K562 (cell line): ENCODE measurements at regions not wholly inside any gene's neighbourhood (a gene's known extent, or its start where the extent isn't known, plus 50 kb on each side); places are given as distances from the start of the nearest gene placed in this dataset.

ENCODE experiments used
- ATF1 ChIP-seq, 2 experiments: fragments of 450-650 bp in 1 of 2; IDR thresholded peaks; 2 replicates each; pipeline ENCODE4 v1.6.1; 2016; ENCODE audit warnings: missing compliant biosample characterization in 1 of 2, missing genetic modification characterization in 1 of 2
- BRD4 ChIP-seq: fragments of 200-600 bp; sonication (generic); IDR thresholded peaks from 2 replicates; pipeline ENCODE4 v1.6.1; 2017; ENCODE audit warnings: inconsistent platforms
- CHAMP1 ChIP-seq: fragments of 450-650 bp; IDR thresholded peaks from 2 replicates; pipeline ENCODE4 v1.6.1; 2016; ENCODE audit warnings: mild to moderate bottlenecking
- ELF4 ChIP-seq: fragments of 450-650 bp; formaldehyde crosslinking; IDR thresholded peaks from 2 replicates; pipeline ENCODE4 v1.4.0; 2022; ENCODE audit warnings: missing genetic modification characterization
- ETV5 ChIP-seq: sonication (generic); formaldehyde crosslinking; IDR thresholded peaks from 2 replicates; pipeline ENCODE4 v1.4.0; 2020; ENCODE audit warnings: low read depth, mild to moderate bottlenecking, missing genetic modification reagents
- FOXJ2 ChIP-seq: fragments of 200-800 bp; sonication (Bioruptor generic); IDR thresholded peaks from 2 replicates; pipeline ENCODE4 v1.6.1; 2016; ENCODE audit warnings: missing genetic modification characterization, missing compliant biosample characterization
- GABPB1 ChIP-seq: sonication (generic); formaldehyde crosslinking; IDR thresholded peaks from 2 replicates; pipeline ENCODE4 v1.8.0; 2022; ENCODE audit warnings: mild to moderate bottlenecking, missing genetic modification reagents
- HNRNPK ChIP-seq: fragments of 200-400 bp; formaldehyde crosslinking; IDR thresholded peaks from one replicate; pipeline ENCODE4 v1.6.1; 2018; ENCODE audit warnings: mild to moderate bottlenecking, low read depth, low read length; ENCODE audit not compliant: poor library complexity, severe bottlenecking
- KDM5B ChIP-seq: fragments of 200-600 bp; sonication (generic); IDR thresholded peaks from 2 replicates; pipeline ENCODE4 v1.6.1; 2012; ENCODE audit warnings: low read depth, mild to moderate bottlenecking, moderate library complexity, low read length, control low read depth, inconsistent platforms; ENCODE audit not compliant: insufficient replicate concordance
- MBD2 ChIP-seq: sonication (generic); IDR thresholded peaks from 2 replicates; pipeline ENCODE4 v1.6.1; 2016; ENCODE audit warnings: low read depth, borderline replicate concordance
- MYBL2 ChIP-seq, 2 experiments: fragments of 450-650 bp in 1 of 2; sonication (generic) in 1 of 2; formaldehyde crosslinking in 1 of 2; IDR thresholded peaks; 2 replicates each; pipeline versions ENCODE4 v1.6.1 to v1.8.1; 2017 to 2022; ENCODE audit warnings: borderline replicate concordance in 1 of 2, inconsistent platforms in 1 of 2, low read depth in 1 of 2, mild to moderate bottlenecking in 1 of 2, missing genetic modification reagents in 1 of 2, moderate library complexity in 1 of 2
- NR0B1 ChIP-seq: fragments of 450-650 bp; IDR thresholded peaks from one replicate; pipeline ENCODE4 v1.6.1; 2018; ENCODE audit warnings: mild to moderate bottlenecking, moderate library complexity; ENCODE audit not compliant: partially characterized antibody
- PML ChIP-seq: IDR thresholded peaks from 2 replicates; pipeline ENCODE4 v1.6.1; 2012; ENCODE audit warnings: low read length, inconsistent platforms
- POLR2AphosphoS5 ChIP-seq: IDR thresholded peaks from 2 replicates; pipeline ENCODE4 v1.6.1; 2011; ENCODE audit warnings: mild to moderate bottlenecking, low read depth, low read length, moderate library complexity; ENCODE audit not compliant: control insufficient read depth, insufficient read depth
- PRPF4 ChIP-seq: fragments of 200-400 bp; formaldehyde crosslinking; IDR thresholded peaks from one replicate; pipeline ENCODE4 v1.6.1; 2017; ENCODE audit warnings: low read length, low read depth, mild to moderate bottlenecking; ENCODE audit not compliant: insufficient read depth, poor library complexity, severe bottlenecking
- RBFOX2 ChIP-seq: fragments of 200-400 bp; formaldehyde crosslinking; IDR thresholded peaks from 2 replicates; pipeline ENCODE4 v1.6.1; 2017; ENCODE audit warnings: low read depth, mild to moderate bottlenecking, low read length, moderate library complexity
- SIN3A ChIP-seq, 2 experiments: fragments of 150-350 bp in 1 of 2; IDR thresholded peaks; 2 replicates each; pipeline ENCODE4 v1.6.1; 2011 to 2016; ENCODE audit warnings: borderline replicate concordance in 2 of 2, low read depth in 2 of 2, low read length in 2 of 2, mild to moderate bottlenecking in 2 of 2, moderate library complexity in 2 of 2; ENCODE audit not compliant: control insufficient read depth in 1 of 2
- TAF1 ChIP-seq: IDR thresholded peaks from 2 replicates; pipeline ENCODE4 v1.6.1; 2011; ENCODE audit warnings: mild to moderate bottlenecking, low read length, moderate library complexity; ENCODE audit not compliant: insufficient read depth, control insufficient read depth, severe bottlenecking; ENCODE audit errors: extremely low read depth
- TAF7 ChIP-seq: fragments of 450-650 bp; IDR thresholded peaks from 2 replicates; pipeline ENCODE4 v1.6.1; 2016; ENCODE audit warnings: missing genetic modification characterization, missing compliant biosample characterization
- TBP ChIP-seq: optimal IDR thresholded peaks from 2 replicates; pipeline ENCODE3; 2011; ENCODE audit warnings: low read depth, low read length, improper control_type of control experiment
- ZNF766 ChIP-seq: fragments of 200-800 bp; sonication (Bioruptor generic); conservative IDR thresholded peaks from 2 replicates; pipeline ENCODE4 v1.6.1; 2016; ENCODE audit warnings: missing genetic modification characterization, missing compliant biosample characterization
- TF ChIP-seq, protein P1 (sequence below): fragments of 250-450 bp; sonication (Bioruptor Pico); IDR thresholded peaks from 2 replicates; pipeline ENCODE4 v1.5.1; 2021; ENCODE audit warnings: mild to moderate bottlenecking

- TF ChIP-seq CHAMP1 = peak; percentile 89; the same call in 1 of the 2 replicates
- TF ChIP-seq TBP = peak; percentile 95
- no peak for TF ChIP-seq ETV5 (CRISPR knock-in tag)
- TF ChIP-seq ZNF766 (CRISPR knock-in tag) = no peak
- TF ChIP-seq FOXJ2 (tag) = no peak
- no peak for TF ChIP-seq PRPF4
- peak; percentile 86 for TF ChIP-seq MBD2
- 0 out of 2 replicates have a peak, but pooled peaks have one; percentile 36 for TF ChIP-seq ELF4
- peak; percentile 77 for TF ChIP-seq PML
- TF ChIP-seq, protein P1, sequence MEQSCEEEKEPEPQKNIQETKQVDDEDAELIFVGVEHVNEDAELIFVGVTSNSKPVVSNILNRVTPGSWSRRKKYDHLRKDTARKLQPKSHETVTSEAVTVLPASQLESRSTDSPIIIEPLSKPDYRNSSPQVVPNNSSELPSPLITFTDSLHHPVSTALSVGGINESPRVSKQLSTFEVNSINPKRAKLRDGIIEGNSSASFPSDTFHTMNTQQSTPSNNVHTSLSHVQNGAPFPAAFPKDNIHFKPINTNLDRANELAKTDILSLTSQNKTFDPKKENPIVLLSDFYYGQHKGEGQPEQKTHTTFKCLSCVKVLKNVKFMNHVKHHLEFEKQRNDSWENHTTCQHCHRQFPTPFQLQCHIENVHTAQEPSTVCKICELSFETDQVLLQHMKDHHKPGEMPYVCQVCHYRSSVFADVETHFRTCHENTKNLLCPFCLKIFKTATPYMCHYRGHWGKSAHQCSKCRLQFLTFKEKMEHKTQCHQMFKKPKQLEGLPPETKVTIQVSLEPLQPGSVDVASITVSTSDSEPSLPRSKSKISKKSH (CRISPR knock-in tag) = no peak
- TF ChIP-seq KDM5B = peak; percentile 96
- TF ChIP-seq POLR2AphosphoS5 = peak; percentile 93
- TF ChIP-seq SIN3A (IDR thresholded peaks at IDR 0.05; ENCODE audit: borderline replicate concordance in 2 of 2, control insufficient read depth in 1 of 2, low read depth in 2 of 2, low read length in 2 of 2) = peak; percentile 46 to 70; a peak in 2 of 4 replicates
- peak; percentile 76; the same call in 1 of the 2 replicates for TF ChIP-seq BRD4
- TF ChIP-seq ATF1 (CRISPR knock-in tag; IDR thresholded peaks at IDR 0.05) = no peak
- TF ChIP-seq ATF1 (tag; IDR thresholded peaks at IDR 0.05) = peak; percentile 42; the same call in 1 of the 2 replicates
- TF ChIP-seq HNRNPK = no peak
- peak; percentile 59; the same call in 1 of the 2 replicates for TF ChIP-seq TAF7 (tag)
- TF ChIP-seq TAF1 = peak; percentile 74
- no peak; the same call in 1 of the 2 replicates for TF ChIP-seq MYBL2 (IDR thresholded peaks at IDR 0.05; ENCODE audit: low read depth)
- TF ChIP-seq MYBL2 (CRISPR knock-in tag; IDR thresholded peaks at IDR 0.05; ENCODE audit: borderline replicate concordance) = no peak
- TF ChIP-seq RBFOX2 = peak; percentile 73
- TF ChIP-seq GABPB1 = peak; percentile 50; the same call in 1 of the 2 replicates
- no peak for TF ChIP-seq NR0B1
Observed at GRCh38 chr5:105392710-105393149, 1830.1 kb upstream of the NUDT12 start (continued).
